ENCODE measurements at regions not wholly inside any gene's neighbourhood (a gene's known extent, or its start where the extent isn't known, plus 50 kb on each side); places are given as distances from the start of the nearest gene placed in this dataset.

GRCh38 chr10:3354174-3354900 lies 181.8 kb upstream of the PITRM1 start:
- TF ChIP-seq CTCF (IDR thresholded peaks at IDR 0.05) (no peak), POLR2A (IDR thresholded peaks at IDR 0.05) (no peak)
